CD4-positive, alpha-beta T cell (primary cell): ENCODE measurements at regions not wholly inside any gene's neighbourhood (a gene's known extent, or its start where the extent isn't known, plus 50 kb on each side); places are given as distances from the start of the nearest gene placed in this dataset.

Source experiments
- ATAC-seq: fragments of 200-7000 bp; cut with Tn5 transposase; one replicate; pipeline ENCODE4 v1.10.0; 2022; ENCODE audit warnings: mild to moderate bottlenecking; ENCODE audit not compliant: poor library complexity
- CTCF ChIA-PET: fragments of 350-600 bp; sonication (Branson Sonifier 250); formaldehyde crosslinking; loops from one replicate; lab custom pipeline; 2021; ENCODE audit warnings: antibody characterized with exemption, inconsistent platforms; lab: Charles Lee
- POLR2A ChIA-PET: fragments of 350-600 bp; sonication (Branson Sonifier 250); formaldehyde crosslinking; loops from one replicate; lab custom pipeline; 2021; ENCODE audit warnings: antibody characterized with exemption, inconsistent platforms; lab: Charles Lee
- DNase-seq, 14 experiments: peaks; one replicate each; pipeline ENCODE4 v3.0.0-alpha.2; 2013 to 2020; ENCODE audit warnings: mixed read lengths in 2 of 14
- H3K27ac ChIP-seq, 2 donors: one replicate each; pipeline versions ENCODE4 v1.5.1 to v1.7.0; 2013; ENCODE audit warnings: low read length in 2 of 2, low read depth in 1 of 2, mild to moderate bottlenecking in 1 of 2
- H3K27me3 ChIP-seq, 2 experiments: 1 replicate in 1 of 2; 2 replicates in 1 of 2; pipeline versions ENCODE4 v1.6.1 to v1.7.0; 2013; ENCODE audit warnings: low read length in 2 of 2, control low read depth in 1 of 2, mild to moderate bottlenecking in 1 of 2, moderate library complexity in 1 of 2; ENCODE audit not compliant: insufficient read depth in 2 of 2, control insufficient read depth in 1 of 2
- H3K36me3 ChIP-seq: one replicate; pipeline ENCODE4 v1.6.1; 2013; ENCODE audit warnings: low read length, control low read depth; ENCODE audit not compliant: insufficient read depth
- H3K4me1 ChIP-seq: one replicate; pipeline ENCODE4 v1.6.1; 2013; ENCODE audit warnings: low read length, control low read depth; ENCODE audit not compliant: insufficient read depth
- H3K4me3 ChIP-seq: one replicate; pipeline ENCODE4 v1.5.1; 2013; ENCODE audit warnings: mild to moderate bottlenecking, low read length, moderate library complexity
- H3K9me3 ChIP-seq, 2 experiments: 1 replicate in 1 of 2; 2 replicates in 1 of 2; pipeline versions ENCODE4 v1.6.1 to v1.7.0; 2013; ENCODE audit warnings: low read length in 2 of 2, mild to moderate bottlenecking in 2 of 2, control low read depth in 1 of 2, moderate library complexity in 1 of 2; ENCODE audit not compliant: control insufficient read depth in 1 of 2, insufficient read depth in 1 of 2
- H3K27ac Mint-ChIP-seq: one replicate; pipeline ENCODE4 v1.8.0; 2020; ENCODE audit warnings: mixed read lengths
- H3K27me3 Mint-ChIP-seq: one replicate; pipeline ENCODE4 v1.8.0; 2021; ENCODE audit warnings: mixed read lengths
- H3K36me3 Mint-ChIP-seq: one replicate; pipeline ENCODE4 v1.8.0; 2021; ENCODE audit warnings: low read depth, mixed read lengths
- H3K4me1 Mint-ChIP-seq: one replicate; pipeline ENCODE4 v1.8.0; 2021; ENCODE audit warnings: low read depth, mixed read lengths
- H3K4me3 Mint-ChIP-seq: one replicate; pipeline ENCODE4 v1.8.0; 2020; ENCODE audit warnings: mild to moderate bottlenecking, mixed read lengths
- H3K9me3 Mint-ChIP-seq: one replicate; pipeline ENCODE4 v1.8.0; 2020; ENCODE audit warnings: mixed read lengths
- intact Hi-C, 2 experiments: fragments of 100-400 bp; cut with DNase I in 1 of 2; cut with micrococcal nuclease in 1 of 2; formaldehyde crosslinking; loops; one replicate each; pipeline versions ENCODE4 v1.15.1 to v1.9.0; 2023 to 2025; cut with DNase I, micrococcal nuclease
- TF ChIP-seq, protein P1 (sequence below): fragments of 200-600 bp; IDR thresholded peaks from one replicate; pipeline ENCODE4 v1.8.0; 2022; ENCODE audit warnings: antibody characterized with exemption, mild to moderate bottlenecking

DNA sequence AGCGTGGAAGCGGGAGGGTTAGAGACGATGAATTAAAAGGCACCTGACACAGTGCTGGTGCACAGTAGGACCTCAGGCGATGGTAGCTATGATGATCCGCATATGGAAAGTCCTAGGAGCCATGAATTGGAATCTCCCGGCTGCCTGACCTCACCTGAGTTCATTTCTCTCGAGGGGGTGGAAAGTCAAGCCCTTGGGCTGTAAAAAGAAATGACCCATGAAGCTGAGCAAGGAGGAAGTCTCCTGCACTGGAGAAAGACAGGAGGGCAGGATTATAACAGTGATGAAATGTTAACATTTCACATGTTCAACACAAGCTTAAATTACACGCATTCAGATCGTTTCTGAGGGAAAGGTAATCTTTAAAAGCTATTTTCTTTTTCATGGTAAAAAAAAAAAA is 481.2 kb downstream of the MATN1 start:
- H3K27ac ChIP-seq = no peak overlapping the region
- H3K36me3 ChIP-seq = no peaks in the 10 kb centered on the region
- TF ChIP-seq, protein P1, sequence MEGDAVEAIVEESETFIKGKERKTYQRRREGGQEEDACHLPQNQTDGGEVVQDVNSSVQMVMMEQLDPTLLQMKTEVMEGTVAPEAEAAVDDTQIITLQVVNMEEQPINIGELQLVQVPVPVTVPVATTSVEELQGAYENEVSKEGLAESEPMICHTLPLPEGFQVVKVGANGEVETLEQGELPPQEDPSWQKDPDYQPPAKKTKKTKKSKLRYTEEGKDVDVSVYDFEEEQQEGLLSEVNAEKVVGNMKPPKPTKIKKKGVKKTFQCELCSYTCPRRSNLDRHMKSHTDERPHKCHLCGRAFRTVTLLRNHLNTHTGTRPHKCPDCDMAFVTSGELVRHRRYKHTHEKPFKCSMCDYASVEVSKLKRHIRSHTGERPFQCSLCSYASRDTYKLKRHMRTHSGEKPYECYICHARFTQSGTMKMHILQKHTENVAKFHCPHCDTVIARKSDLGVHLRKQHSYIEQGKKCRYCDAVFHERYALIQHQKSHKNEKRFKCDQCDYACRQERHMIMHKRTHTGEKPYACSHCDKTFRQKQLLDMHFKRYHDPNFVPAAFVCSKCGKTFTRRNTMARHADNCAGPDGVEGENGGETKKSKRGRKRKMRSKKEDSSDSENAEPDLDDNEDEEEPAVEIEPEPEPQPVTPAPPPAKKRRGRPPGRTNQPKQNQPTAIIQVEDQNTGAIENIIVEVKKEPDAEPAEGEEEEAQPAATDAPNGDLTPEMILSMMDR = no peak
- no peak for DNase-seq
- Mint-ChIP-seq H3K27me3 (peaks cover 45% of the 10 kb centered on the region), H3K9me3 (peaks cover 3% of the 10 kb centered on the region), H3K36me3 (no peaks in the 10 kb centered on the region), H3K4me1 (no peaks in the 10 kb centered on the region), H3K27ac (no peak overlapping the region), H3K4me3 (no peak overlapping the region)
- ATAC-seq = no peak
- H3K4me3 ChIP-seq = no peak overlapping the region
- ChIA-PET CTCF (no interaction called here), POLR2A (no interaction called here)
- intact Hi-C loops = no loop called here
- peaks cover 3 to 15% of the 10 kb centered on the region in 2 experiments for H3K27me3 ChIP-seq
- H3K9me3 ChIP-seq = no peaks in the 10 kb centered on the region
- H3K4me1 ChIP-seq = no peaks in the 10 kb centered on the region

DNA sequence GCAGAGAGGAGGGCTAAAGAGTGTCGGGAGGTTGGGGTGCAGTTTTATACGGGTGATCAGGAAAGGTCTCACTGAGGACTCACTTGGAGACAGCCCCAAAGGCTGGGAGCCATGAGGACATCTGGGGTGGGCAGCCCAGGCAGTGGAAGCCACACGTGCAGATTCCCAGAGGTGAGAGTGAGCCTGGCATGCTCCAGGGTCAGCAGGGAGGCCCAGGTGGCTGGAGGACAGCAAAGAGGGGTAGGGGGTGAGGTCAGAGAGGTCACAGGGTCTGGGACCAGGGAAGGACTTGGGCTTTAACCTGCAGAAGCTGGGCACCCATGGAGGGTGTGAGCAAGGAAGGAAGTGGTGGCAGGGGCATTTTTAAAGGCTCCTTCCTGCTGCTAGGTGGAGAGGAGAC is 481.7 kb downstream of the MATN1 start:
- no peaks in the 10 kb centered on the region for H3K36me3 ChIP-seq
- no peak overlapping the region for H3K4me3 ChIP-seq
- Mint-ChIP-seq H3K27ac (no peak overlapping the region), H3K4me3 (no peak overlapping the region), H3K27me3 (peaks cover 50% of the 10 kb centered on the region), H3K36me3 (no peaks in the 10 kb centered on the region), H3K4me1 (no peaks in the 10 kb centered on the region), H3K9me3 (peaks cover 3% of the 10 kb centered on the region)
- no peak for ATAC-seq
- H3K4me1 ChIP-seq = no peaks in the 10 kb centered on the region
- TF ChIP-seq, protein P1 = no peak
- POLR2A ChIA-PET = no interaction called here
- peaks cover 3 to 15% of the 10 kb centered on the region in 2 experiments for H3K27me3 ChIP-seq
- CTCF ChIA-PET = no interaction called here
- intact Hi-C loops = no loop called here
- H3K9me3 ChIP-seq = no peaks in the 10 kb centered on the region
- H3K27ac ChIP-seq = no peak overlapping the region
- DNase-seq = no peak

DNA sequence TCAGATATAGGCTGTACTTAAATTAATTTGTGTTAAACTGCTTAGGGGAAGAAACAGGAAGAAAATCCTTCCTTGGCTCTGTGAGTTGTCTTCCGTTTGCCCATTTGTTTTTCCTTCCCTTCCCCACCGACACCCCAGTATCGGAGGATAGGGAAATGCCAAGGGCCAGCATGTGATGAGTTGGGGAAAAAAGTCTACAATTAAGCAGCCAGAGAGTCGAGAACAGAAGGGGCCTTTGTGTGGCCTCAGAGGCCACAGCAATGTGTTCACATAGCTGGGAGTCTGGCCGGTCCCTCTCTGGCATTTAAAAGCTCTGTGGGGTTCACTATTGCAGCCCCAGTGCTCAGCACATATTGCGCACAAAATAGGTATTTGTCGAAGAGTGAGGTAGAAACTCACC is 489.3 kb downstream of the MATN1 start:
- H3K27ac Mint-ChIP-seq = no peak overlapping the region
- no peaks in the 10 kb centered on the region for H3K36me3 ChIP-seq
- CTCF ChIA-PET = no interaction called here
- POLR2A ChIA-PET = no interaction called here
- intact Hi-C loops = no loop called here
- TF ChIP-seq, protein P1 = no peak
- H3K4me3 Mint-ChIP-seq = no peak overlapping the region
- ATAC-seq = no peak
- H3K27me3 ChIP-seq = peaks cover 0 to 3% of the 10 kb centered on the region in 2 experiments
- H3K36me3 Mint-ChIP-seq = no peaks in the 10 kb centered on the region
- H3K9me3 Mint-ChIP-seq = peaks cover 3% of the 10 kb centered on the region
- no peak overlapping the region for H3K27ac ChIP-seq
- H3K4me1 ChIP-seq = no peaks in the 10 kb centered on the region
- H3K9me3 ChIP-seq = no peaks in the 10 kb centered on the region
- H3K27me3 Mint-ChIP-seq = peaks cover 52% of the 10 kb centered on the region
- no peak for DNase-seq
- H3K4me3 ChIP-seq = no peak overlapping the region
- H3K4me1 Mint-ChIP-seq = no peaks in the 10 kb centered on the region
